CMK (cell line): ENCODE measurements at regions not wholly inside any gene's neighbourhood (a gene's known extent, or its start where the extent isn't known, plus 50 kb on each side); places are given as distances from the start of the nearest gene placed in this dataset.
"Not testable (repeated sequence)": the region's sequence is repeated elsewhere in the genome, so short reads cannot be mapped to it uniquely, and the experiment has no call there.

ENCODE experiments used
- DNase-seq: peaks from one replicate; pipeline ENCODE4 v3.0.0-alpha.2; 2010; ENCODE audit warnings: low read depth

DNA sequence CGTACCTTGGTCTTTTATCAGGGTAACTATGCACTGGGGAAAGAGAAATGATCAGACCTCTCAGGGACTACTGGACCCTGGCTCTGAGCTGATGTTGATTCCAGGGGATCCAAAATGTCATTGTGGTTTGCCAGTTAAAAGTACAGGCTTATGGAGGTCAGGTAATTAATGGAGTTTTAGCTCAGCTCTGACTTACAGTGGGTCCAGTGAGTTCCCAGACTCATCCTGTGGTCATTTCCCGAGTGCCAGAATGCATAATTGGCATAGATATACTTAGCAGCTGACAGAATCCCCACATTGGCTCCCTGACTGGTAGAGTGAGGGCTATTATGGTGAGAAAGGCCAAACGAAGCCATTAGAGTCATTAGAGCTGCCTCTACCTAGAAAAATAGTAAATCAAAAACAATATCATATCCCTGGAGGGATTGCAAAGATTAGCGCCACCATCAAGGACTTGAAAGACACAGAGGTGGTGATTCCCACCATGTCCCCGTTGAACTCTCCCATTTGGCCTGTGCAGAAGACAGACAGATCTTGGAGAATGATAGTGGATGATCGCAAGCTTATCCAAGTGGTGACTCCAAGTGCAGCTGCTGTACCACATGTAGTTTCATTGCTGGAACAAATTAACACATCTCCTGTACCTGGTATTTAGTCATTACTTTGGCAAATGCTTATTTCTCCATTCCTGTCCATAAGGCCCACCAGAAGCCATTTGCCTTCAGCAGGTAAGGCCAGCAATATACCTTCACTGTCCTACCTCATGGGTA lies 152.4 kb downstream of the THBS2 start:
- DNase-seq: no peak

- DNase-seq: no peak
Measured at GRCh38 chr6:169099411-169100202, 154.0 kb downstream of the THBS2 start.

- DNase-seq: not testable (repeated sequence)
Measured at GRCh38 chr6:169098651-169099050, 155.0 kb downstream of the THBS2 start.

- DNase-seq: no peak
Measured at GRCh38 chr6:169098116-169098515, 155.5 kb downstream of the THBS2 start.

DNA sequence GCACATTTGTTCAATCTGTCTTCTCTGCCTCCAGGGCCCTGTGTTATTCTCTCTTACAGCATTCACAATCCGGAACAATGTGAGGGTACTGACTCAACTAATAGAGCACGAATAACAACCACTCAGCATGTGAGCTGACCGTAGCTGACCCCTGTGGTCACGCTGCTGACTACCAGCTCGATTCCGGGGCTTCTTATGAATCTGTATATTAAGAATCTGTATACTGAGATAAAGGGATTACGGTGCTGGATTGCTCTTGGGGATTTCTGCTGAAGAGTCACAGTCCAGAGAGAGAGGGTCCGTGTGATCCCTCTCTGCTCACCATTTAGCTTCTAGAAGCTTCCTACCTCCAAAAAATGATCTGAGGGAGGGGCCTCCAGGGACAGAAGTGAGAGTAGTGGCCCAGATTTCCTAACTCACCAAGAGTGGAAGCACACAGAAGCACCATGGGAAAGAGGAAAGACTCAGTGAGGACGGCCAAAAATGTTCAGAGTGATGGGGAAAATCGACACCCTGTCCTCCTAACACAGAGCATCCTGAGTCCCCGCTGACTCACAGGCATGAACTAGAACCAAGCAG lies 156.2 kb downstream of the THBS2 start:
- no peak for DNase-seq

DNA sequence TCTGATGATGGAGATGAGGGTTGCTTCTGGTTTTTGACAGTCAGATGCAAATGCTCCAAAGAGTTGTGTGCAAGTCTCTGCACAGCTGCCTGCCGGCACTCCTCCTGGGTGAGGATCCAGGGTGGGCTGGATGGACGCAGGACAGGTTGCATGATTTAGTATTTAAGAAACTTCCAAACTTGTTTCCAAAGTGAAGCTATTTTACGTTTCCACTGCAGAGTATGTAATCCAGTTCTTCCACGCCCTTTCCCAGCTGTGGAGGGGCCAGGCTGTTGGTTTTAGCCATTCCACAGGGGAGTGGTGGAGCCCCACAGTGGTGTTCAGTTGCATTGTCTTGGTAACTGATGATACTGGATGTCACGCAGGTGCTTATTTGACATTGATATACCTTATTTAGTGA lies 157.3 kb downstream of the THBS2 start:
- no peak for DNase-seq

- no peak for DNase-seq
Measured at GRCh38 chr6:169095153-169095552, 158.5 kb downstream of the THBS2 start.

- DNase-seq: no peak
Measured at GRCh38 chr6:169094552-169094950, 159.1 kb downstream of the THBS2 start.

- no peak for DNase-seq
Measured at GRCh38 chr6:169093770-169094551, 159.7 kb downstream of the THBS2 start.

GRCh38 chr6:169093066-169093723 lies 160.5 kb downstream of the THBS2 start:
- DNase-seq: no peak

DNA sequence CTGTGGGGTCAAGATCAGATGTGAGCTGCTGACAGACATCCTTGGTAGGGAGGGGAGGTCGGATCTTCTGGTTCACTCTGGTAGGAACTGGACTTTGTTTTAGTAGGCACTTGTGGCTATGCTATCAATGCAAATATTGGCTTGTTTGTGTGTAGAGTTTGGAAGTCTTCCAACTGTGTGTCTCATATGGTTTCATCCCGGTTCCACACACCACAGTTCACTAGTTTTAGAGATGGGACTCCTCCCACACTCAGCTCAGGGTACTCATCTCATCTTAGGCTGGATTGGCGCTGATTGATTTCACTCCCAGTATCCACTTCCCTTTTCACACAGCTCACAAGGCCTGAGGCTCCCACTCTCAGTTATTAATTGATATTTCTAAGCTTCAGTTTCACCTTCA lies 161.3 kb downstream of the THBS2 start:
- DNase-seq: no peak

- not testable (repeated sequence) for DNase-seq
Measured at GRCh38 chr6:169090514-169091127, 163.0 kb downstream of the THBS2 start.

- DNase-seq: no peak
Measured at GRCh38 chr6:169088762-169089161, 164.9 kb downstream of the THBS2 start.

GRCh38 chr6:169087443-169088041 lies 166.1 kb downstream of the THBS2 start:
- no peak for DNase-seq

GRCh38 chr6:169086616-169087015 lies 167.0 kb downstream of the THBS2 start:
- not testable (repeated sequence) for DNase-seq

DNA sequence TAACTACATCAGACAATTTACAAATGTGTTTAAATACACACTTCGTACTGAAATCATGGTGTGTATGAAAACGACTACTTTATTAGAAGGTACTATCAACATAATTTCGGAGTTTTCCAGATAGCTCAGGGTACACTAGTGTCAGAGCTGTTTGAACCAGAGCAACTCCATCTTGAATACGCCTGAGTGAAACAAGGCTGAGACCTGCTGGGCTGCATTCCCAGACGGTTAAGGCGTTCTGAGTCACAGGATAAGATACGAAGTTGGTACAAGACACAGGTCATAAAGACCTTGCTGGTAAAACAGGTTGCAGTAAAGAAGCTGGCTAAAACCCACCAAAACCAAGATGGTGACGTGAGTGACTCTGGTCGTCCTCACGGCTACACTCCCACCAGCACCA lies 167.6 kb downstream of the THBS2 start:
- DNase-seq: no peak

- no peak for DNase-seq
Measured at GRCh38 chr6:169085466-169085865, 168.2 kb downstream of the THBS2 start.

- DNase-seq: not testable (repeated sequence)
Measured at GRCh38 chr6:169084557-169084956, 169.1 kb downstream of the THBS2 start.

- DNase-seq: no peak
Measured at GRCh38 chr6:169084067-169084466, 169.6 kb downstream of the THBS2 start.

- no peak for DNase-seq
Measured at GRCh38 chr6:169083508-169083874, 170.2 kb downstream of the THBS2 start.
